Hepatocyte (in vitro differentiated cells): ENCODE measurements at regions not wholly inside any gene's neighbourhood (a gene's known extent, or its start where the extent isn't known, plus 50 kb on each side); places are given as distances from the start of the nearest gene placed in this dataset.

Experiments used
- EZH2 ChIP-seq: fragments of 200-600 bp; sonication (generic); IDR thresholded peaks from 2 replicates; pipeline ENCODE4 v1.6.1; 2016; ENCODE audit warnings: antibody characterized with exemption, mild to moderate bottlenecking, borderline replicate concordance
- TF ChIP-seq, protein P1 (sequence below): fragments of 200-600 bp; sonication (generic); IDR thresholded peaks from 2 replicates; pipeline ENCODE4 v1.5.1; 2016; ENCODE audit warnings: antibody characterized with exemption, mild to moderate bottlenecking; ENCODE audit not compliant: poor library complexity

DNA sequence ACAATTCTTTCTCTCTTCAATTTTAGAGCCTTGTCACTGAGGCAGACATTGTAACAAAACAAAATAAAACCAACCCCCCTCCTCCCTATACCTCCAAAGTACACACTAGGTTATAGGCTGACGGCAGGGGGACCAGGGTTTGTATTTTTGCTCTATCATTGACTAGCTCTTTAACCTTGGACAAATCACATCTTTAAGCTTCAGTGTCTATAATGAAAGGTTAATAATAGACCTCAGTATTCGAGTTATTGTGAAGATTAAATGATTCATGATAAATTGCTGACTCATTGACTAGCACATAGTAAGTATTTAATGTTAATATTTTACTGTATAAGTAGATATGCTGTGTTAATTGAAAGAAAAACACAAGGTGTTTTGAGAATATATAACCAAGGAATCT lies 1267.6 kb upstream of the ADGRL2 start:
- TF ChIP-seq, protein P1, sequence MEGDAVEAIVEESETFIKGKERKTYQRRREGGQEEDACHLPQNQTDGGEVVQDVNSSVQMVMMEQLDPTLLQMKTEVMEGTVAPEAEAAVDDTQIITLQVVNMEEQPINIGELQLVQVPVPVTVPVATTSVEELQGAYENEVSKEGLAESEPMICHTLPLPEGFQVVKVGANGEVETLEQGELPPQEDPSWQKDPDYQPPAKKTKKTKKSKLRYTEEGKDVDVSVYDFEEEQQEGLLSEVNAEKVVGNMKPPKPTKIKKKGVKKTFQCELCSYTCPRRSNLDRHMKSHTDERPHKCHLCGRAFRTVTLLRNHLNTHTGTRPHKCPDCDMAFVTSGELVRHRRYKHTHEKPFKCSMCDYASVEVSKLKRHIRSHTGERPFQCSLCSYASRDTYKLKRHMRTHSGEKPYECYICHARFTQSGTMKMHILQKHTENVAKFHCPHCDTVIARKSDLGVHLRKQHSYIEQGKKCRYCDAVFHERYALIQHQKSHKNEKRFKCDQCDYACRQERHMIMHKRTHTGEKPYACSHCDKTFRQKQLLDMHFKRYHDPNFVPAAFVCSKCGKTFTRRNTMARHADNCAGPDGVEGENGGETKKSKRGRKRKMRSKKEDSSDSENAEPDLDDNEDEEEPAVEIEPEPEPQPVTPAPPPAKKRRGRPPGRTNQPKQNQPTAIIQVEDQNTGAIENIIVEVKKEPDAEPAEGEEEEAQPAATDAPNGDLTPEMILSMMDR = no peak
- no peak for TF ChIP-seq EZH2
